ENCODE measurements at regions not wholly inside any gene's neighbourhood (a gene's known extent, or its start where the extent isn't known, plus 50 kb on each side); places are given as distances from the start of the nearest gene placed in this dataset.

- TF ChIP-seq CTCF (IDR thresholded peaks at IDR 0.05 in 2 of 3, conservative IDR thresholded peaks at IDR 0.05 in 1 of 3; ENCODE audit: control insufficient read depth in 2 of 3, extremely low read depth in 1 of 3, insufficient read depth in 1 of 3, low read depth in 3 of 3, low read length in 3 of 3) (no peak), MAX (IDR thresholded peaks at IDR 0.05; ENCODE audit: low read depth, low read length) (no peak)
Measured at GRCh38 chr13:79716191-79716590, 235.2 kb downstream of the NDFIP2 start.

Measured in GM12878 (cell line).